ENCODE measurements at regions not wholly inside any gene's neighbourhood (a gene's known extent, or its start where the extent isn't known, plus 50 kb on each side); places are given as distances from the start of the nearest gene placed in this dataset.

DNA sequence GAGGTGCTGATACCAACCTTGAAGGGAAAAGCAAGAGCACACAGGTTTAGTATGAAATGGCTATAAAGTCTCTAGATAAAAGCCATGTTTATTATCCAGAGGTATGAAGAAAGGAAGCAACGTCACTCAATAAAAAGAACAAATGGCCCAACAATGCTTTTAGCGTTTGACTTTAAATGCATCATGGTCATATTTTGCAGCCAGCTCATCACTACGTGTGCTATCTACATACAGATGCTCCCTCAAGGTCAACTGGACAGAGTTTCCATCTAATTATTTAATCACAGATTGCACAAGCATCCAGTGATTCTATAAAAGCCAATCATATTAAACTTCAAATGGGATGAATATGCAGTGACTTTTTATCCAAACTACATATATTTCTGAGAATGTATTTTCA lies 127.6 kb upstream of the SYNDIG1 start:
- no peak for DNase-seq (ENCODE audit: low spot score)
- Histone ChIP-seq H2AK5ac (ENCODE audit: low read depth, low read length) (no peak overlapping the region), H3K36me3 (replicated peaks in 1 of 2; ENCODE audit: control insufficient read depth in 2 of 2, insufficient read depth in 2 of 2, low read length in 2 of 2) (no peaks in the 10 kb centered on the region), H2BK12ac (ENCODE audit: low read length) (no peak overlapping the region), H2AFZ (ENCODE audit: low read length) (no peak overlapping the region), H3K9me3 (replicated peaks in 1 of 2; ENCODE audit: control insufficient read depth in 2 of 2, insufficient read depth in 1 of 2, low read depth in 1 of 2, low read length in 2 of 2) (no peaks in the 10 kb centered on the region), H3K27me3 (ENCODE audit: control insufficient read depth in 3 of 3, insufficient read depth in 3 of 3, low read depth in 1 of 3, low read length in 3 of 3) (no peaks in the 10 kb centered on the region), H3K4me1 (ENCODE audit: control insufficient read depth in 2 of 2, insufficient read depth in 1 of 2, low read depth in 1 of 2, low read length in 2 of 2) (no peaks in the 10 kb centered on the region), H3K9ac (ENCODE audit: low read depth, low read length, poor library complexity) (no peak overlapping the region), H2BK120ac (ENCODE audit: low read depth, low read length) (no peak overlapping the region), H4K91ac (ENCODE audit: low read depth, low read length, poor library complexity) (no peak overlapping the region), H3K4ac (ENCODE audit: low read length) (no peak overlapping the region), H3K79me1 (ENCODE audit: low read depth, low read length) (no peaks in the 10 kb centered on the region), H4K8ac (ENCODE audit: low read depth, low read length) (no peak overlapping the region), H3K18ac (ENCODE audit: low read length) (no peak overlapping the region), H3K4me3 (ENCODE audit: low read length in 2 of 2) (no peak overlapping the region), H3K23ac (ENCODE audit: low read depth, low read length, poor library complexity) (no peak overlapping the region), H2BK5ac (ENCODE audit: low read length) (no peak overlapping the region), H3K27ac (replicated peaks; ENCODE audit: low read length) (no peak overlapping the region), H3K4me2 (ENCODE audit: insufficient read depth, low read length, poor library complexity, severe bottlenecking) (no peak overlapping the region), H2BK15ac (ENCODE audit: low read length) (no peak overlapping the region), H3K14ac (ENCODE audit: low read length) (no peak overlapping the region)
- WGBS, 2 donors (ENCODE audit: extremely low coverage in 2 of 2, insufficient read length in 2 of 2, insufficient replicate concordance in 1 of 2): no CpG with 5 or more reads among the region's 3 CpGs

DNA sequence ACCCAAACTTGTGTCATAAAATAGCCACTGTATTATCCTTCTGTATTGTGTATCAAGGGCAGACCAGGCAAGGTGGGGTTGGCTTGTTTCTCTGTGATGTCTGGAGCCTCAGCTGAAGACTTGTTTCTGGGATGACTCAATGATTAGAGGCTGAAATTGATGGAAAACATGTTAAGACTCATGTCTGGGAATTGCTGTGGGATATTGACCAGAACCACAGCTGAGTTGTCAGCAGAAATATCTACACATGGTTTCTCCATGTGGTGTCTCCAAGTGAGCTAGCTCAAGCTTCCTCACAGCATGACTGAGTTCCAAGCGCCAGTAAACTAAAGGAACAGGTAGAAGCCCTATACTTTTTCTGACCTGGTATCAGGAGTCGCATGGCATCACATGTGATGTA lies 128.5 kb upstream of the SYNDIG1 start:
- Histone ChIP-seq H2BK5ac (ENCODE audit: low read length) (no peak overlapping the region), H3K4me2 (ENCODE audit: insufficient read depth, low read length, poor library complexity, severe bottlenecking) (no peak overlapping the region), H3K9ac (ENCODE audit: low read depth, low read length, poor library complexity) (no peak overlapping the region), H2AFZ (ENCODE audit: low read length) (no peak overlapping the region), H3K36me3 (replicated peaks in 1 of 2; ENCODE audit: control insufficient read depth in 2 of 2, insufficient read depth in 2 of 2, low read length in 2 of 2) (no peaks in the 10 kb centered on the region), H3K4me3 (ENCODE audit: low read length in 2 of 2) (no peak overlapping the region), H3K18ac (ENCODE audit: low read length) (no peak overlapping the region), H3K27ac (replicated peaks; ENCODE audit: low read length) (no peak overlapping the region), H2AK5ac (ENCODE audit: low read depth, low read length) (no peak overlapping the region), H3K4ac (ENCODE audit: low read length) (no peak overlapping the region), H4K8ac (ENCODE audit: low read depth, low read length) (no peak overlapping the region), H3K23ac (ENCODE audit: low read depth, low read length, poor library complexity) (no peak overlapping the region), H2BK12ac (ENCODE audit: low read length) (no peak overlapping the region), H3K27me3 (ENCODE audit: control insufficient read depth in 3 of 3, insufficient read depth in 3 of 3, low read depth in 1 of 3, low read length in 3 of 3) (no peaks in the 10 kb centered on the region), H3K14ac (ENCODE audit: low read length) (no peak overlapping the region), H4K91ac (ENCODE audit: low read depth, low read length, poor library complexity) (no peak overlapping the region), H3K4me1 (ENCODE audit: control insufficient read depth in 2 of 2, insufficient read depth in 1 of 2, low read depth in 1 of 2, low read length in 2 of 2) (no peaks in the 10 kb centered on the region), H3K9me3 (replicated peaks in 1 of 2; ENCODE audit: control insufficient read depth in 2 of 2, insufficient read depth in 1 of 2, low read depth in 1 of 2, low read length in 2 of 2) (no peaks in the 10 kb centered on the region), H2BK120ac (ENCODE audit: low read depth, low read length) (no peak overlapping the region), H2BK15ac (ENCODE audit: low read length) (no peak overlapping the region), H3K79me1 (ENCODE audit: low read depth, low read length) (no peaks in the 10 kb centered on the region)
- WGBS, 2 donors (ENCODE audit: extremely low coverage in 2 of 2, insufficient read length in 2 of 2, insufficient replicate concordance in 1 of 2): no CpG with 5 or more reads among the region's 2 CpGs
- no peak for DNase-seq (ENCODE audit: low spot score)

DNA sequence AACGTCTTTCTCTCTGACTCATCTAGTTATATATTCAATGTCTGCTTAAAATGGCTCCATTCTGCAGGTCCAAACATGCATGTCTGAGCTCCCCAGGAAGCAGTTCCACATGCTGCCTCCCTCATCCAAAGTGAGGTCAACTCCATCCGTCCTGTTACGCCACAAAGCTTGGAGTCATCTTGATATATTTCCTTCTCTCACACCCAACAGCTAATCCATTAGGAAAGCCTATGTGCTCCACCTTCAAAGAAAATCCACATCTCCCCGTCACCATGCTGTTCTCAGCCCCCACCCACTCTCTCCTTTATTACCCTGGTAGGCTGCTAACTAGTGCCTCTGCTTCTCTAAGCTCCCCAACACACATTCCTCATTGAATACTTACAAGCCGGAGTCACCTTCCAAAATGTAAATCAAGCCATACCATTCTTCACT lies 130.2 kb upstream of the SYNDIG1 start:
- Histone ChIP-seq H2BK12ac (ENCODE audit: low read length) (no peak overlapping the region), H3K27ac (replicated peaks; ENCODE audit: low read length) (no peak overlapping the region), H2BK15ac (ENCODE audit: low read length) (no peak overlapping the region), H2AK5ac (ENCODE audit: low read depth, low read length) (no peak overlapping the region), H4K8ac (ENCODE audit: low read depth, low read length) (no peak overlapping the region), H3K9me3 (replicated peaks in 1 of 2; ENCODE audit: control insufficient read depth in 2 of 2, insufficient read depth in 1 of 2, low read depth in 1 of 2, low read length in 2 of 2) (peaks cover 0 to 3% of the 10 kb centered on the region in 2 donors), H2BK5ac (ENCODE audit: low read length) (no peak overlapping the region), H3K14ac (ENCODE audit: low read length) (no peak overlapping the region), H2AFZ (ENCODE audit: low read length) (no peak overlapping the region), H3K27me3 (ENCODE audit: control insufficient read depth in 3 of 3, insufficient read depth in 3 of 3, low read depth in 1 of 3, low read length in 3 of 3) (no peaks in the 10 kb centered on the region), H3K4me2 (ENCODE audit: insufficient read depth, low read length, poor library complexity, severe bottlenecking) (no peak overlapping the region), H2BK120ac (ENCODE audit: low read depth, low read length) (no peak overlapping the region), H4K91ac (ENCODE audit: low read depth, low read length, poor library complexity) (no peak overlapping the region), H3K23ac (ENCODE audit: low read depth, low read length, poor library complexity) (no peak overlapping the region), H3K36me3 (replicated peaks in 1 of 2; ENCODE audit: control insufficient read depth in 2 of 2, insufficient read depth in 2 of 2, low read length in 2 of 2) (peaks cover 0 to 2% of the 10 kb centered on the region in 2 donors), H3K9ac (ENCODE audit: low read depth, low read length, poor library complexity) (no peak overlapping the region), H3K4me3 (ENCODE audit: low read length in 2 of 2) (no peak overlapping the region), H3K4me1 (ENCODE audit: control insufficient read depth in 2 of 2, insufficient read depth in 1 of 2, low read depth in 1 of 2, low read length in 2 of 2) (peaks cover 0 to 2% of the 10 kb centered on the region in 2 donors), H3K4ac (ENCODE audit: low read length) (no peak overlapping the region), H3K79me1 (ENCODE audit: low read depth, low read length) (no peaks in the 10 kb centered on the region), H3K18ac (ENCODE audit: low read length) (no peak overlapping the region)
- no peak for DNase-seq (ENCODE audit: low spot score)
- no CpG with 5 or more reads among the region's 5 CpGs for WGBS, 2 donors (ENCODE audit: extremely low coverage in 2 of 2, insufficient read length in 2 of 2, insufficient replicate concordance in 1 of 2)

DNA sequence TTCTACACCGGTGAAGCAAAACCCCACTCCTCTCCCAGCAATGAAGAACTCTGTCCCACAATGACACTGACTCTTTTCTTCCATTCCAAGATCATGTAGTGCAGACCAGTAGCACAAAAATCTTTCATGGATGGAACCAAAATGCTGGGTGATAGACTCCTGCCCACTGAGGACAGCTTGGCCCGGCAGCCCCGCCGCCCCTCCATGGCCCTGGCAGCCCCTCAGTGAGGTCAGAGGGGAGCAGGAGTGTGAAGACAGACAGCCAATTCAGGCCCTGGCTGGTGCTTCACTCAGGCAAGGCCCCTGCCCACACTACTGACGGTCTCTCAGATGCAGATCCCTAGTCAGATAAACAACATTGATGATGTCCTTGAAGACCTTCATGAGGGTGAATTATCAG lies 131.9 kb upstream of the SYNDIG1 start:
- no peak overlapping the region for H3K27ac ChIP-seq (replicated peaks; ENCODE audit: low read length)
- H2BK12ac ChIP-seq (ENCODE audit: low read length): no peak overlapping the region
- no peak overlapping the region for H2BK120ac ChIP-seq (ENCODE audit: low read depth, low read length)
- peak overlapping the region; percentile 46 for H3K18ac ChIP-seq (ENCODE audit: low read length)
- peaks cover 0 to 2% of the 10 kb centered on the region in 2 donors for H3K4me1 ChIP-seq (ENCODE audit: control insufficient read depth in 2 of 2, insufficient read depth in 1 of 2, low read depth in 1 of 2, low read length in 2 of 2)
- no peak overlapping the region for H2AK5ac ChIP-seq (ENCODE audit: low read depth, low read length)
- no peaks in the 10 kb centered on the region for H3K79me1 ChIP-seq (ENCODE audit: low read depth, low read length)
- H2BK15ac ChIP-seq (ENCODE audit: low read length): no peak overlapping the region
- no peak overlapping the region for H3K4ac ChIP-seq (ENCODE audit: low read length)
- H3K9me3 ChIP-seq (replicated peaks in 1 of 2; ENCODE audit: control insufficient read depth in 2 of 2, insufficient read depth in 1 of 2, low read depth in 1 of 2, low read length in 2 of 2): peaks cover 0 to 3% of the 10 kb centered on the region in 2 donors
- H4K91ac ChIP-seq (ENCODE audit: low read depth, low read length, poor library complexity): no peak overlapping the region
- no peak overlapping the region for H3K4me3 ChIP-seq (ENCODE audit: low read length in 2 of 2)
- no peak overlapping the region for H3K14ac ChIP-seq (ENCODE audit: low read length)
- H3K36me3 ChIP-seq (replicated peaks in 1 of 2; ENCODE audit: control insufficient read depth in 2 of 2, insufficient read depth in 2 of 2, low read length in 2 of 2): peaks cover 0 to 2% of the 10 kb centered on the region in 2 donors
- H3K4me2 ChIP-seq (ENCODE audit: insufficient read depth, low read length, poor library complexity, severe bottlenecking): no peak overlapping the region
- no CpG with 5 or more reads among the region's 5 CpGs for WGBS, 2 donors (ENCODE audit: extremely low coverage in 2 of 2, insufficient read length in 2 of 2, insufficient replicate concordance in 1 of 2)
- H3K27me3 ChIP-seq (ENCODE audit: control insufficient read depth in 3 of 3, insufficient read depth in 3 of 3, low read depth in 1 of 3, low read length in 3 of 3): no peaks in the 10 kb centered on the region
- no peak overlapping the region for H3K23ac ChIP-seq (ENCODE audit: low read depth, low read length, poor library complexity)
- H4K8ac ChIP-seq (ENCODE audit: low read depth, low read length): no peak overlapping the region
- DNase-seq (ENCODE audit: low spot score): no peak
- H3K9ac ChIP-seq (ENCODE audit: low read depth, low read length, poor library complexity): no peak overlapping the region
- no peak overlapping the region for H2AFZ ChIP-seq (ENCODE audit: low read length)
- H2BK5ac ChIP-seq (ENCODE audit: low read length): no peak overlapping the region

Measured in neuronal stem cell (in vitro differentiated cells).